HepG2 (cell line): ENCODE measurements at regions not wholly inside any gene's neighbourhood (a gene's known extent, or its start where the extent isn't known, plus 50 kb on each side); places are given as distances from the start of the nearest gene placed in this dataset.

ENCODE experiments used
- ATAC-seq: fragments of 200-7000 bp; cut with Tn5 transposase; 3 replicates; pipeline ENCODE4 v1.9.1; 2020; ENCODE audit warnings: mild to moderate bottlenecking, moderate library complexity
- BruUV-seq: library from RNA; stranded (reverse); fragments of 400-500 nt; replicated peaks from 2 replicates; lab custom pipeline; 2021; lab: Mats Ljungman, UMichigan
- CTCF ChIA-PET: fragments of 300-600 bp; formaldehyde crosslinking; extraction: SDS; loops from one replicate; lab custom pipeline; 2021; ENCODE audit warnings: low total read pairs, inconsistent platforms, low intra/inter-chr PET ratio; lab: Yijun Ruan, JAX
- POLR2A ChIA-PET: fragments of 350-600 bp; sonication (Branson Sonifier 250); formaldehyde crosslinking; loops from one replicate; lab custom pipeline; 2020; ENCODE audit warnings: antibody characterized with exemption, inconsistent platforms; lab: Yijun Ruan, JAX
- DNase-seq: peaks from one replicate; pipeline ENCODE4 v3.0.0-alpha.2; 2015; ENCODE audit warnings: low spot score
- FAIRE-seq: peaks from 3 replicates; lab custom pipeline; 2011; peaks lifted over from hg19 to GRCh38; lab: Jason Lieb, UNC
- H2AFZ ChIP-seq: one replicate; pipeline ENCODE4 v1.6.1; 2011; ENCODE audit warnings: low read length, inconsistent platforms
- H3K27ac ChIP-seq: fragments of 300-600 bp; 3 replicates; pipeline ENCODE4 v1.8.0; 2011; ENCODE audit warnings: mixed run types, mild to moderate bottlenecking, mixed read lengths, low read length, inconsistent platforms; ENCODE audit not compliant: insufficient read depth; ENCODE audit errors: extremely low read length
- H3K27me3 ChIP-seq, 2 experiments: fragments of 200-600 bp in 1 of 2; 2 replicates in 1 of 2; 3 replicates in 1 of 2; pipeline versions ENCODE4 v1.6.0 to v1.8.0; 2011; ENCODE audit warnings: low read length in 2 of 2, mild to moderate bottlenecking in 2 of 2, moderate library complexity in 2 of 2, inconsistent platforms in 1 of 2; ENCODE audit not compliant: insufficient read depth in 2 of 2, control insufficient read depth in 1 of 2
- H3K36me3 ChIP-seq, 2 experiments: fragments of 200-600 bp in 1 of 2; replicated peaks in 1 of 2; 2 replicates in 1 of 2; 3 replicates in 1 of 2; pipeline versions ENCODE4 v1.5.1 to v1.8.0; 2011; ENCODE audit warnings: low read length in 2 of 2, inconsistent platforms in 1 of 2; ENCODE audit not compliant: insufficient read depth in 2 of 2, control insufficient read depth in 1 of 2
- H3K4me1 ChIP-seq: 2 replicates; pipeline ENCODE4 v1.5.1; 2012; ENCODE audit warnings: low read length, inconsistent platforms; ENCODE audit not compliant: insufficient read depth
- H3K4me2 ChIP-seq: 2 replicates; pipeline ENCODE4 v1.6.0; 2011; ENCODE audit warnings: low read depth, low read length, inconsistent platforms
- H3K4me3 ChIP-seq, 3 experiments: fragments of 200-600 bp in 1 of 3; sonication (generic), shearing (Covaris generic) in 1 of 3; replicated peaks in 1 of 3; 2 replicates each; pipeline ENCODE4 v1.5.1; 2011 to 2016; ENCODE audit warnings: low read length in 3 of 3, inconsistent platforms in 2 of 3, low read depth in 2 of 3, mild to moderate bottlenecking in 2 of 3, control low read depth in 1 of 3, mixed read lengths in 1 of 3; ENCODE audit not compliant: insufficient read depth in 1 of 3
- H3K79me2 ChIP-seq: one replicate; pipeline ENCODE4 v1.6.1; 2011; ENCODE audit warnings: low read length, inconsistent platforms; ENCODE audit not compliant: insufficient read depth
- H3K9ac ChIP-seq: 2 replicates; pipeline ENCODE4 v1.6.0; 2011; ENCODE audit warnings: mild to moderate bottlenecking, low read depth, low read length, inconsistent platforms; ENCODE audit not compliant: insufficient read depth
- H3K9me3 ChIP-seq: 2 replicates; pipeline ENCODE4 v1.5.1; 2012; ENCODE audit warnings: mild to moderate bottlenecking, low read length
- H4K20me1 ChIP-seq: 2 replicates; pipeline ENCODE4 v1.6.0; 2011; ENCODE audit warnings: inconsistent platforms, mild to moderate bottlenecking, low read length, moderate library complexity; ENCODE audit not compliant: insufficient read depth
- BORCS8-MEF2B ChIP-seq: sonication (generic); formaldehyde crosslinking; IDR thresholded peaks from 2 replicates; pipeline ENCODE4 v1.8.0; 2022; ENCODE audit warnings: mild to moderate bottlenecking, missing genetic modification reagents
- HES4 ChIP-seq: sonication (generic); formaldehyde crosslinking; IDR thresholded peaks from 2 replicates; pipeline ENCODE4 v1.9.0; 2021; ENCODE audit warnings: mild to moderate bottlenecking, missing genetic modification reagents, borderline replicate concordance
- HNRNPL ChIP-seq: fragments of 200-400 bp; formaldehyde crosslinking; IDR thresholded peaks from 2 replicates; pipeline ENCODE4 v1.6.1; 2017; ENCODE audit warnings: mild to moderate bottlenecking, low read depth, low read length
- IKZF1 ChIP-seq: fragments of 450-650 bp; IDR thresholded peaks from 2 replicates; pipeline ENCODE4 v1.7.1; 2016
- IKZF4 ChIP-seq: sonication (generic); formaldehyde crosslinking; IDR thresholded peaks from 2 replicates; pipeline ENCODE4 v1.5.1; 2020; ENCODE audit warnings: borderline replicate concordance, mild to moderate bottlenecking, low read depth, missing genetic modification reagents; ENCODE audit errors: not compliant biosample characterization
- MIXL1 ChIP-seq: IDR thresholded peaks from 2 replicates; pipeline ENCODE4 v1.6.1; 2016
- SIX1 ChIP-seq: sonication (generic); formaldehyde crosslinking; IDR thresholded peaks from 2 replicates; pipeline ENCODE4 v1.4.0; 2020; ENCODE audit warnings: missing genetic modification reagents, borderline replicate concordance
- SOX5 ChIP-seq: IDR thresholded peaks from 2 replicates; pipeline ENCODE4 v1.6.1; 2016; ENCODE audit warnings: borderline replicate concordance
- TAF1 ChIP-seq: sonication (generic); formaldehyde crosslinking; IDR thresholded peaks from 2 replicates; pipeline ENCODE4 v1.4.0; 2020; ENCODE audit warnings: missing genetic modification reagents
- ZNF33A ChIP-seq: sonication (generic); formaldehyde crosslinking; IDR thresholded peaks from 2 replicates; pipeline ENCODE4 v1.5.1; 2020; ENCODE audit warnings: missing genetic modification reagents, mild to moderate bottlenecking, moderate library complexity, borderline replicate concordance
- ZNF547 ChIP-seq: sonication (generic); formaldehyde crosslinking; IDR thresholded peaks from 2 replicates; pipeline ENCODE4 v1.5.1; 2020; ENCODE audit warnings: mild to moderate bottlenecking, missing genetic modification reagents
- ZSCAN12 ChIP-seq: sonication (generic); formaldehyde crosslinking; IDR thresholded peaks from 2 replicates; pipeline ENCODE4 v1.9.0; 2021; ENCODE audit warnings: mild to moderate bottlenecking, missing genetic modification reagents
- ZSCAN9 ChIP-seq: IDR thresholded peaks from 2 replicates; pipeline ENCODE4 v1.6.1; 2016; ENCODE audit warnings: borderline replicate concordance
- WGBS: methylation state at CpG from one replicate; pipeline ENCODE4 v1.1.6; 2017; ENCODE audit warnings: low lambda C conversion rate; 5-methylcytosine and 5-hydroxymethylcytosine counted together
- in situ Hi-C: cut with HindIII; loops from 2 replicates; pipeline ENCODE4 v1.10.0; 2017; ENCODE audit warnings: low pct_unique_long_range_greater_than_20kb; ENCODE audit not compliant: extremely low pct_ligation_motif_present
- intact Hi-C: fragments of 100-400 bp; cut with micrococcal nuclease; formaldehyde crosslinking; loops from one replicate; pipeline ENCODE4 v1.10.0; 2022; ENCODE audit not compliant: unreplicated experiment
- TF ChIP-seq, protein P1 (sequence below): sonication (generic); formaldehyde crosslinking; IDR thresholded peaks from 2 replicates; pipeline ENCODE4 v1.5.0; 2020; ENCODE audit warnings: mild to moderate bottlenecking, missing genetic modification reagents
- TF ChIP-seq, protein P2 (sequence below): sonication (generic); formaldehyde crosslinking; IDR thresholded peaks from 2 replicates; pipeline ENCODE4 v1.5.0; 2020; ENCODE audit warnings: missing genetic modification reagents
- TF ChIP-seq, protein P3 (sequence below): sonication (generic); formaldehyde crosslinking; IDR thresholded peaks from 2 replicates; pipeline ENCODE4 v1.4.0; 2020; ENCODE audit warnings: mild to moderate bottlenecking, missing genetic modification reagents
- TF ChIP-seq, protein P4 (sequence below): sonication (generic); formaldehyde crosslinking; IDR thresholded peaks from 2 replicates; pipeline ENCODE4 v1.5.0; 2020; ENCODE audit warnings: missing genetic modification reagents, mild to moderate bottlenecking, borderline replicate concordance
- TF ChIP-seq, protein P5 (sequence below): sonication (generic); formaldehyde crosslinking; IDR thresholded peaks from 2 replicates; pipeline ENCODE4 v1.9.0; 2021; ENCODE audit warnings: missing genetic modification reagents, mild to moderate bottlenecking, borderline replicate concordance

DNA sequence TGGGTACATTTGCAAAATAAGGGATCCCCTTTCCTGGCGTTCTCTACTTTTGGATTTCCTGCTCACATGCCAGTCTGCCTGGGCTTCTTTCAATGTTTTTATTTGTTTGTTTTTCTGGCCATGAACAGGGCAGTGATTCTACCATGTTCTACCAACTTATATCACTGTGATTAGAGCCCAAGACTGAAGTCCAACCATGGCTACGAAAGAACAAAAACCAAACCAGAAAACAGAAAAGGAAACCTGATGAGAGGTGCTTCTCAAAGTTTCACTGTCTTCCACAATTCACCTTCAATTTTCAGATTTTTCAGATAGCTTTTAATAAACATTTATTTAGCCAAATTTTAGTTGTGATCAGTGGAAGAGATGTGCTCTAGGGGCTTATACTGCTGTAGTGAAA, 187.6 kb upstream of the TACR3 start:
- CTCF ChIA-PET = no interaction called here
- in situ Hi-C loops = no loop called here

More for the DNA sequence above, 187.6 kb upstream of the TACR3 start:
- Histone ChIP-seq H3K9ac (no peak overlapping the region), H4K20me1 (no peaks in the 10 kb centered on the region), H3K79me2 (no peaks in the 10 kb centered on the region), H3K4me3 (no peak overlapping the region), H3K4me2 (no peak overlapping the region), H2AFZ (no peak overlapping the region), H3K36me3 (no peaks in the 10 kb centered on the region), H3K27me3 (no peaks in the 10 kb centered on the region), H3K4me1 (no peaks in the 10 kb centered on the region), H3K27ac (no peak overlapping the region), H3K9me3 (no peaks in the 10 kb centered on the region)
- no peak for FAIRE-seq
- POLR2A ChIA-PET = no interaction called here
- no peak for DNase-seq
- intact Hi-C loops = no loop called here
- BruUV-seq = no TSS peak
- WGBS = 0% methylated on average over 2 of the region's 2 CpGs
- TF ChIP-seq HNRNPL (no peak), SOX5 (no peak), HES4 (CRISPR knock-in tag) (no peak), ZSCAN9 (CRISPR knock-in tag) (no peak), ZNF33A (CRISPR knock-in tag) (no peak), ZSCAN12 (CRISPR knock-in tag) (no peak), BORCS8-MEF2B (CRISPR knock-in tag) (no peak), IKZF4 (no peak), ZNF547 (no peak), MIXL1 (CRISPR knock-in tag) (no peak), IKZF1 (no peak), TAF1 (no peak), SIX1 (no peak)
- TF ChIP-seq, protein P1, sequence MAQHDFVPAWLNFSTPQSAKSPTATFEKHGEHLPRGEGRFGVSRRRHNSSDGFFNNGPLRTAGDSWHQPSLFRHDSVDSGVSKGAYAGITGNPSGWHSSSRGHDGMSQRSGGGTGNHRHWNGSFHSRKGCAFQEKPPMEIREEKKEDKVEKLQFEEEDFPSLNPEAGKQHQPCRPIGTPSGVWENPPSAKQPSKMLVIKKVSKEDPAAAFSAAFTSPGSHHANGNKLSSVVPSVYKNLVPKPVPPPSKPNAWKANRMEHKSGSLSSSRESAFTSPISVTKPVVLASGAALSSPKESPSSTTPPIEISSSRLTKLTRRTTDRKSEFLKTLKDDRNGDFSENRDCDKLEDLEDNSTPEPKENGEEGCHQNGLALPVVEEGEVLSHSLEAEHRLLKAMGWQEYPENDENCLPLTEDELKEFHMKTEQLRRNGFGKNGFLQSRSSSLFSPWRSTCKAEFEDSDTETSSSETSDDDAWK (CRISPR knock-in tag) = no peak
- TF ChIP-seq, protein P2, sequence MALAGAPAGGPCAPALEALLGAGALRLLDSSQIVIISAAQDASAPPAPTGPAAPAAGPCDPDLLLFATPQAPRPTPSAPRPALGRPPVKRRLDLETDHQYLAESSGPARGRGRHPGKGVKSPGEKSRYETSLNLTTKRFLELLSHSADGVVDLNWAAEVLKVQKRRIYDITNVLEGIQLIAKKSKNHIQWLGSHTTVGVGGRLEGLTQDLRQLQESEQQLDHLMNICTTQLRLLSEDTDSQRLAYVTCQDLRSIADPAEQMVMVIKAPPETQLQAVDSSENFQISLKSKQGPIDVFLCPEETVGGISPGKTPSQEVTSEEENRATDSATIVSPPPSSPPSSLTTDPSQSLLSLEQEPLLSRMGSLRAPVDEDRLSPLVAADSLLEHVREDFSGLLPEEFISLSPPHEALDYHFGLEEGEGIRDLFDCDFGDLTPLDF (CRISPR knock-in tag) = no peak
- TF ChIP-seq, protein P3, sequence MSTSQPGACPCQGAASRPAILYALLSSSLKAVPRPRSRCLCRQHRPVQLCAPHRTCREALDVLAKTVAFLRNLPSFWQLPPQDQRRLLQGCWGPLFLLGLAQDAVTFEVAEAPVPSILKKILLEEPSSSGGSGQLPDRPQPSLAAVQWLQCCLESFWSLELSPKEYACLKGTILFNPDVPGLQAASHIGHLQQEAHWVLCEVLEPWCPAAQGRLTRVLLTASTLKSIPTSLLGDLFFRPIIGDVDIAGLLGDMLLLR = no peak
- TF ChIP-seq, protein P4, sequence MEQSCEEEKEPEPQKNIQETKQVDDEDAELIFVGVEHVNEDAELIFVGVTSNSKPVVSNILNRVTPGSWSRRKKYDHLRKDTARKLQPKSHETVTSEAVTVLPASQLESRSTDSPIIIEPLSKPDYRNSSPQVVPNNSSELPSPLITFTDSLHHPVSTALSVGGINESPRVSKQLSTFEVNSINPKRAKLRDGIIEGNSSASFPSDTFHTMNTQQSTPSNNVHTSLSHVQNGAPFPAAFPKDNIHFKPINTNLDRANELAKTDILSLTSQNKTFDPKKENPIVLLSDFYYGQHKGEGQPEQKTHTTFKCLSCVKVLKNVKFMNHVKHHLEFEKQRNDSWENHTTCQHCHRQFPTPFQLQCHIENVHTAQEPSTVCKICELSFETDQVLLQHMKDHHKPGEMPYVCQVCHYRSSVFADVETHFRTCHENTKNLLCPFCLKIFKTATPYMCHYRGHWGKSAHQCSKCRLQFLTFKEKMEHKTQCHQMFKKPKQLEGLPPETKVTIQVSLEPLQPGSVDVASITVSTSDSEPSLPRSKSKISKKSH (CRISPR knock-in tag) = no peak
- TF ChIP-seq, protein P5, sequence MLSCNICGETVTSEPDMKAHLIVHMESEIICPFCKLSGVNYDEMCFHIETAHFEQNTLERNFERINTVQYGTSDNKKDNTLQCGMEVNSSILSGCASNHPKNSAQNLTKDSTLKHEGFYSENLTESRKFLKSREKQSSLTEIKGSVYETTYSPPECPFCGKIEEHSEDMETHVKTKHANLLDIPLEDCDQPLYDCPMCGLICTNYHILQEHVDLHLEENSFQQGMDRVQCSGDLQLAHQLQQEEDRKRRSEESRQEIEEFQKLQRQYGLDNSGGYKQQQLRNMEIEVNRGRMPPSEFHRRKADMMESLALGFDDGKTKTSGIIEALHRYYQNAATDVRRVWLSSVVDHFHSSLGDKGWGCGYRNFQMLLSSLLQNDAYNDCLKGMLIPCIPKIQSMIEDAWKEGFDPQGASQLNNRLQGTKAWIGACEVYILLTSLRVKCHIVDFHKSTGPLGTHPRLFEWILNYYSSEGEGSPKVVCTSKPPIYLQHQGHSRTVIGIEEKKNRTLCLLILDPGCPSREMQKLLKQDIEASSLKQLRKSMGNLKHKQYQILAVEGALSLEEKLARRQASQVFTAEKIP = no peak
- no peak for ATAC-seq
